ENCODE measurements at regions not wholly inside any gene's neighbourhood (a gene's known extent, or its start where the extent isn't known, plus 50 kb on each side); places are given as distances from the start of the nearest gene placed in this dataset.

- no peak for TF ChIP-seq POLR2A (IDR thresholded peaks at IDR 0.05)
- no peak for TF ChIP-seq CTCF (IDR thresholded peaks at IDR 0.05)
Measured at GRCh38 chr3:139107424-139108252, 62.9 kb upstream of the PRR23C start.

All from upper lobe of left lung (tissue), 4 donors.